Vagina (tissue), 2 donors: ENCODE measurements at regions not wholly inside any gene's neighbourhood (a gene's known extent, or its start where the extent isn't known, plus 50 kb on each side); places are given as distances from the start of the nearest gene placed in this dataset.

Experiments
- CTCF ChIP-seq, 3 experiments: fragments of 450-650 bp in 2 of 3; fragments of 200-600 bp in 1 of 3; sonication (generic) in 1 of 3; IDR thresholded peaks; one replicate each; pipeline ENCODE4 v1.5.1; 2017 to 2019; ENCODE audit warnings: antibody characterized with exemption in 3 of 3, mild to moderate bottlenecking in 2 of 3, moderate library complexity in 2 of 3
- POLR2A ChIP-seq, 2 donors: fragments of 450-650 bp; IDR thresholded peaks; one replicate each; pipeline ENCODE4 v1.6.1; 2017; ENCODE audit warnings: antibody characterized with exemption in 2 of 2, mild to moderate bottlenecking in 2 of 2, moderate library complexity in 2 of 2
- POLR2AphosphoS5 ChIP-seq, 2 donors: sonication (generic); formaldehyde crosslinking; IDR thresholded peaks; one replicate each; pipeline ENCODE4 v1.9.0; 2017; ENCODE audit warnings: antibody characterized with exemption in 2 of 2, mild to moderate bottlenecking in 2 of 2, low read depth in 1 of 2; ENCODE audit not compliant: insufficient read depth in 1 of 2

GRCh38 chr12:46124132-46124847 is 133.9 kb upstream of the SCAF11 start:
- TF ChIP-seq CTCF (IDR thresholded peaks at IDR 0.05) (no peak), POLR2A (IDR thresholded peaks at IDR 0.05) (no peak), POLR2AphosphoS5 (IDR thresholded peaks at IDR 0.05; ENCODE audit: insufficient read depth in 1 of 2, low read depth in 1 of 2) (no peak)
